Lower leg skin (tissue), 3 donors: ENCODE measurements at regions not wholly inside any gene's neighbourhood (a gene's known extent, or its start where the extent isn't known, plus 50 kb on each side); places are given as distances from the start of the nearest gene placed in this dataset.

ENCODE experiments used
- POLR2A ChIP-seq, 2 donors: fragments of 450-650 bp; IDR thresholded peaks; one replicate each; pipeline ENCODE4 v1.6.1; 2016 to 2017; ENCODE audit warnings: antibody characterized with exemption in 2 of 2, mild to moderate bottlenecking in 1 of 2, moderate library complexity in 1 of 2
- TF ChIP-seq, protein P1 (sequence below), 3 donors: fragments of 450-650 bp; IDR thresholded peaks; one replicate each; pipeline ENCODE4 v1.5.1; 2016; ENCODE audit warnings: antibody characterized with exemption in 3 of 3, mild to moderate bottlenecking in 3 of 3, moderate library complexity in 2 of 3

- TF ChIP-seq, protein P1, sequence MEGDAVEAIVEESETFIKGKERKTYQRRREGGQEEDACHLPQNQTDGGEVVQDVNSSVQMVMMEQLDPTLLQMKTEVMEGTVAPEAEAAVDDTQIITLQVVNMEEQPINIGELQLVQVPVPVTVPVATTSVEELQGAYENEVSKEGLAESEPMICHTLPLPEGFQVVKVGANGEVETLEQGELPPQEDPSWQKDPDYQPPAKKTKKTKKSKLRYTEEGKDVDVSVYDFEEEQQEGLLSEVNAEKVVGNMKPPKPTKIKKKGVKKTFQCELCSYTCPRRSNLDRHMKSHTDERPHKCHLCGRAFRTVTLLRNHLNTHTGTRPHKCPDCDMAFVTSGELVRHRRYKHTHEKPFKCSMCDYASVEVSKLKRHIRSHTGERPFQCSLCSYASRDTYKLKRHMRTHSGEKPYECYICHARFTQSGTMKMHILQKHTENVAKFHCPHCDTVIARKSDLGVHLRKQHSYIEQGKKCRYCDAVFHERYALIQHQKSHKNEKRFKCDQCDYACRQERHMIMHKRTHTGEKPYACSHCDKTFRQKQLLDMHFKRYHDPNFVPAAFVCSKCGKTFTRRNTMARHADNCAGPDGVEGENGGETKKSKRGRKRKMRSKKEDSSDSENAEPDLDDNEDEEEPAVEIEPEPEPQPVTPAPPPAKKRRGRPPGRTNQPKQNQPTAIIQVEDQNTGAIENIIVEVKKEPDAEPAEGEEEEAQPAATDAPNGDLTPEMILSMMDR (IDR thresholded peaks at IDR 0.05), result no peak
- TF ChIP-seq POLR2A (IDR thresholded peaks at IDR 0.05), result no peak
Measured at GRCh38 chr18:57299931-57300330, 52.4 kb upstream of the ST8SIA3 start.
